Renal pelvis (tissue), 1 donor: ENCODE measurements at regions not wholly inside any gene's neighbourhood (a gene's known extent, or its start where the extent isn't known, plus 50 kb on each side); places are given as distances from the start of the nearest gene placed in this dataset.
A peak's percentile ranks its signal among the peaks of the same experiment; 100 is the strongest.

ENCODE experiments used
- DNase-seq: peaks from one replicate; pipeline ENCODE4 v3.0.0-alpha.2; 2013

DNA sequence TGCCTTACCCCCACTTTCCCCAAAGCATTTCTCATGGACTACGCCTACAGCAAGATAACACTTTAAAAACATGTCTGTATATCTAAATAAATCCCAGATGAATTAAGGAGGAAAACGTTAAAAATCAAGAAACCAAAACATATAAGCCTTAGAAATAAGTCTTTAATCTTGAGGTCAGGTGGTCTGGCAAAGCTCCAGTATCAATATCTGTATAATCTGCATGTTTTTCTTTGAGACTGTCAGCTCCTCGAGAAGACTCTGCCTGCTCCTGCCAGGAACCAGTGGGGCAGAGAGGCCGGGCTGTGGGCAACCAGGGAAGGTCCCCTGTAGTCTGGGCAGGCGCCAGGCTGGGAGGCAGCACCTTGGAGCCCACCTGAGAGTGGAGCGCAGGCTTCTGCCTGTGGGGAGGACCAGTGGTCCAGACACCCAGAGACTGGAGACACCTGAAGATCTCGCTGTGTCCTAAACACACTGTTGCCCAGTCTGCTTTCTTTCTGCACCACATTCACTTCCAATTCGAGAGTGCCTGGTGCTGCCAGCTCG lies 291.0 kb upstream of the SOX11 start:
- no peak for DNase-seq

DNA sequence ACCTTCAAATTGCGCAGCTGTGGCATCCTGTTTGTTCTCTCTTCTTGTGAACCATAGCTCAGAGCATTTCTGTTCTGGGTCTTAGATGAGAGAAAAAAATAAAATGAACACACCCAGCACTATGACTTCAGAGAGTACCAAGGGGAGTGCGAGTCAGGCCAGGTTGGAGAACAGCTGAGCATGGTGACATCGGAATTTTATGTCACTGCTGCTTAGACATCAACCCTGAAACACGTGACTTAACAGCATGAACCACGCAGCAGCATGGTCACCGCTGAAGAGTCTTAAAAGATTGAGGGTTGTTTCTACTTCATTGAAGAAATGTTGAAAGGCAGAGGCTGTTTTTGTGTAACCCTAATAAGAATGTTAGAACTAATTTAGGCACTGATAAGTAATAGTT lies 288.8 kb upstream of the SOX11 start:
- no peak for DNase-seq

DNA sequence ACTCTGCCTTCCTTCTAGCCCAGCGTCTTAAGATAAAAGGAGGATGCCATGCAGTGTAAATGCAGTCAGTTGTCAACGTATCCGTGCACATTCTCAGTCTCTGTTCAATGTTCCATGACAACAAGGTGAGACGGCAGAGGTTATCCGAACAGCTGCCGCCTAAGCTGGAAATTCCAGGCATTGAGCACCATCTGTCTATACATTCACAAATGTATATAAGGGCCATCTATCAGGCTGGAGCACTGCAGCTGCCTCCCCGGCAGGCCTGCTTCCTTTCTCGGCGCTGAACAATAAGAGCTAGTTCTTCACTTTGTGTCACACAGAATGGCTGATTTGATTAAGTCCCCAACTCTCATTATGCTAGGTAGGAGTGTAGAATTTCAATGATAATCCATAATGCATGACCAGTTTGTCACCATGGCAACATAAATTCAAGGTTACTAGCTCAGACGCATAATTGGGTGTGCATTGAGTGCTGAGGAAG lies 282.2 kb upstream of the SOX11 start:
- DNase-seq: peak; percentile 27

DNA sequence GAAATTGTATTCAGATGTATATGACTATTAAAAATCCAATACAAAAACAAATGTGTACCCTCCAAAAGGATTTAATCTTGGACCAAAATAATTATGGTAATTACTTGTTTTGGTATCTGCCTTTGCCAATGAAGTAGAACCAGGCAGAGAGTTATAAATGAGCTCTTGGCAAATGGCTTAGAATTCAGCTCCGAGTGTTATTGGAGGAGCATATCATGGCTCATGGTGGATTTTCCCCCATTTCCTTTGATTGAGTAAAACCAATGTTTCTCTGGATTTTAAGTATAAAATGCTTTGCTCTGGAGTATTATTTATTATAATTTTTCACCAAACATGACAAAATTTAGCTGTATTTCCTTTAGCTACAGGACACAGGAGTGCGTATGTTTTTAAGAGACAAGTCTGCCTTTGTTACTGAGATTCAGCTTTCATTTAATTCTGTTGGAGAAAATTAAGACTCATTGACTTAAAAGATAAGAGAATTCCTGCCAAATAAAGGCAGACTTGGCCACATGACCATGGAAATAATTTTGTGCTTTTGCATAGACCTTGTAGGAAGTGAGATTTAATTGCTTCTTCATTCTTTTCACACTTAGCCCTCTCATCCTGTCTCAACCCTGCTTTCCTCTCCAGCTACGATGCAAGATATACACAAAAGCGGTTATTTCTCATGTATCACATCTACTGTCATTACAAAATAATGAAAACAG lies 281.0 kb upstream of the SOX11 start:
- no peak for DNase-seq

DNA sequence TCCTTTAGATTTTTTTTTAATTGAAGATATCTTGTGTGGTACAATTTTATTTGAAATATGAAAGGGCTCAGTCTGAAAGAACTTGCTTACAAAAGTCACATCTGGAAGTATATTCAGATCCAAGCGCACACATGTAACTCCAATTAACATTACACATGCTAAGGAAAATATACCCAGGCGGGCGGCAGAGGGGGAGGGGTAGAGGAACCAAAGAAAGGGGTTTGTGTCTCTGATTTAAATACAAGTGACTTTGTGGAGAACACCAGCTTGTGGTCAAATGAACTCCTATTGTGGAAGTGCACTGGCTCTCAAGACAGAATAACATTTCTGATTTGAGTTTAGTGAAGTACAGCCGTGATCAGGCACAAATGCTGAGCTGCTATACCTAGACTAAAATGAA lies 280.2 kb upstream of the SOX11 start:
- DNase-seq: no peak

DNA sequence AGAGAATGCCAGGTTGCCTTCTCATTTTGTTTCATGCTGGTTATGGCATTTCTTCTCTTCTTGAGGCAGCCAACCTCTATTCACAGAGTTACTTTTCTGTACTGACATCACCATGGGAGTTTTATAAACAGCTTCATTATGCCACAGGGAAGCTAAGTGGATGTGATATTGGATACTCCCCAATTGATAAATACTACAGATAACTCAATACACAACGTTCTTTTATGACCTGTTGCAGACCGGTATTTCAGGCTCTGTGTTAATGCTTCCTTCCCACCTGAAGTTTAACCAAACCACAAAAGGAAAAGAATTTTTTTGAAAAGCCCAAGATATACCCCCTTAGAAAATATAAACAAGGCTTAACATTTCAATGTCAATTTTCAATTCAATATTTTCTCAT lies 258.3 kb upstream of the SOX11 start:
- DNase-seq: no peak

DNA sequence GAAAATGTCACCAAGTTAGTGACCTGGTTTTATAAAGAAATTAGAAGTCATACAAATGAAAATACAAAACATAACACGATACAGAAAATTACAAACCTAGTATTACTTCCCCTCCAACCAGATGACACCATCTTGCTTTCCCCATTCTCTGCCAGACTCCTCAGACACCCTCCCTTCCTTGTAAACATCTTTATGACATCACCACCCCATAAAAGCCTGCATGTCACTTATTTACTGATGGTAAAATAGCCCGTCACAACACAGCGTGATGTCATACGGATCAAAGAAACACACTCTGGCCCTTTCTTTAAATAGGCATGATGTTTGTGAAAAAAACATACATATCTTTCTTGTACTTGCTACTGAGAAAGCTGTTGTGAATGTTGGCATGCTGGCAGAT lies 254.8 kb upstream of the SOX11 start:
- DNase-seq: no peak

DNA sequence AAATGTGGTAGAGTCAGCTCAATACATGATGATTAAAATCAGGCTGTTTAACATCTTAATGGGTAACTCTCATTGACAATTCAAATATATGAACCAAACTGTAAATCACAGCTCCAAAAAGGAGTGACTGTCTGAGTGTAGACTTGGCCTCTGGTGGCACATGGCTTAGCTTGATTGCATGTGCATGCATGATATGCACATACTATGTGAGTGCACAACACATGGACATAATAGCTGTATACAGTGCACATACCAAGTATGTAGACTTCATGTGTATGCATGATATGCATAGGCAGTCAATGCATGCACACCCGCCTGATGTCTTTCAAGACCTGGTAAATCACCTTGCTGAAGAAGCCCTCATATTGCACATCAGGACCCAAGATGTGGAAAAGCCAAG lies 252.0 kb upstream of the SOX11 start:
- DNase-seq: no peak

DNA sequence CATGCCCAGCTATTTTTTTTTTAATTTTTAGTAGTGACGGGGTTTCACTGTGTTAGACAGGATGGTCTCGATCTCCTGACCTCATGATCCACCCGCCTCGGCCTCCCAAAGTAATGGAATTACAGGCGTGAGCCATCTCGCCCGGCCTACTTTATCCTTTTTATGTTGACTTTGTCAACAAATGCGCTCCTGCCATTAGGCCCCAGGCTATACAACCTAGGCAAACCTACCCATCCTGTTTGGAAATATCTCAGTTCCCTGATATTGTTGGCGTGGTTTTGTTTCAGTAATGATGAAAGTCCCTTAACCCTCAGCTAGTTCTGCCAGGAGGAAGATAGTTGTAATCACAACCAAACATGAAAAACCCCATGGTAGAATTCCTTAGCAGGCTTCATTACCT lies 249.4 kb upstream of the SOX11 start:
- DNase-seq: no peak

DNA sequence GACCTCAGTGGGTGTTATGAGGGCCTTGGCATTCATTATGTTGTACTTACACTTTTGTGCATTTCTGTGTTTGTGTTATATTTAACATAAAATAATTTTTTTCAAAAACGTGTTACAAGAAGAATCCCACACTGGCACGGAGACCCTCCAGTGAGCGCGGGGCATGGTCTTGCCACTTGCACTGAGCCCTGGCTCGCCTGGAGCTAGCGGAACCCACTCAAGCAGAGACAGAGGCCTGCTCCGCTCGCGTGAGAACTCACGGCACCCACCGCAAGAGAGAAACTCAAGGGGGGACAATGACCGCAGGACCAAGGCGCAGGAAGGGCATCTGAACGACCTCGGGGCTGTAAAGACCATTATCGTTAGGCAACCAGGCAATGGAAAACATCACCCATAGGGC lies 248.0 kb upstream of the SOX11 start:
- no peak for DNase-seq

DNA sequence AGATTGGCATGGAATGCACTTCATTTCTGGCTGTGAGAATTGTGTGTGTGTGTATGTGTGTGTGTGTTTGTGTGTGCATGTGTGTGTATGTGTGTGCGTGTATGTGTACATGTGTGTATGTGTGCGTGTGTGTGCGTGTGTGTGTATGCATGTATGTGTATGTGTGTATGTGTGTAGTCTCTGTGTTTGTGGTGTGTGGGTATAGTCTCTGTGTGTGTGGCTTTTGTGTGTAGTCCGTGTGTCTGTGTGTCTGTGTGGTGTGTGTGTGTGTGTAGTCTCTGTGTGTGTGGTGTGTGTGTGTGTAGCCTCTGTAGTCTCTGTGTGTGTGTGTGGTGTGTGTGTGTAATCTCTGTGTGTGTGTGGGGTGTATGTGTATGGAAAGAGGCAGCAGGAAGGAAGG lies 247.3 kb upstream of the SOX11 start:
- DNase-seq: no peak

DNA sequence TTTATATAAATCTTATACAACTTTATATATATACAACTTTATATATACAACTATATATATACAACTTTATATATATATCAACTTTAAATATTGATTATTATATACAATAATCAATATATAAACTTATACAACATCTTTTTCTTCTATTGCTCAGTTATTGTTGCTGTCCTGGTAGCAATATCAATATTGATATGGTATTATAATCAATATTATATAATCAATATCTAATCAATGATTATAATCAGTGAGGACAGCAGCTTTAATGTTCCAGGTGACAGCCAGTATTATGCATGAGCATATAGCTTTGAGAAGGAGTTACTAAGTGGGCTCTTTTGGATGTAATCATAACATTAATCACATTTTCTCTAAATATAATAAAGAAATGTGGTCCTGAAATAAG lies 242.3 kb upstream of the SOX11 start:
- no peak for DNase-seq

DNA sequence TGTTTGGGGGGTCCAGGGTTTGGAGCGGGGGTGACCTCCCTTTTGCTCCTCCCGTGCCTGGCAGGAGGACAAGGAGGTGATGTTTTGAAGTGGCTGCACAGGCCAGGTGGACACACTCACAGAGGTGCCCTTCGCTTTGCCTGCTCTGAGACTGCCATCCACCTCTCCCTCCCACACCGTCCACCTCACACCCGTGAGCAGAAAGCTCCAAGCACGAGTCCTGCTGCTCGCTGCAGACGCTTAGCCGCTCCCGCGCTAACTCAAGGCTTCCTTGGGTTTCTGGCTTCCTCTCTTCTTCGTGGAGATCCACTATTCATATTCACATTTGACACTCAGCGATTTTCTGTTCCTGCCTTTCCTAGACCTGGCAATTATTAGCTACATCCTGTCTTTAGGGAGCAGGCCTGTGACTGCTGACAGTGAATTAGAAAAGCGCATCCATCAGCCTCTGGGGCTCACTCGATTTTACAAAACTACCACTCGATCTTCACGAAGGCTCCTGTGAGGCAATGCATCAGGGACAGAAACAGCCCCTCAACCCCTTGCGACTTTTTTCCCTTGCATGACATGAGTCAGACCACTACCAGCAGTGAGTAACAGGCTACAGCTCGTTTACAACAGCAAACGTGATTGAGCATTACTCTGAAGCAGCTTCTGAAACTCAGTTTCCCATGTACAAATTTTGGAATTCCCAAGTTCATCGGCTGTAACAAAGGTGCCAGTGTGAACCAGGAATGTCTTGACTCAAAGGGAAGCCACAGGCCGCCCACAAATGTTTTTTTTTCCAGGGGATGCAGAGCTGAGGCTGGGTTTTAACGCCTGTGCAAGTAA lies 238.7 kb upstream of the SOX11 start:
- DNase-seq: no peak

DNA sequence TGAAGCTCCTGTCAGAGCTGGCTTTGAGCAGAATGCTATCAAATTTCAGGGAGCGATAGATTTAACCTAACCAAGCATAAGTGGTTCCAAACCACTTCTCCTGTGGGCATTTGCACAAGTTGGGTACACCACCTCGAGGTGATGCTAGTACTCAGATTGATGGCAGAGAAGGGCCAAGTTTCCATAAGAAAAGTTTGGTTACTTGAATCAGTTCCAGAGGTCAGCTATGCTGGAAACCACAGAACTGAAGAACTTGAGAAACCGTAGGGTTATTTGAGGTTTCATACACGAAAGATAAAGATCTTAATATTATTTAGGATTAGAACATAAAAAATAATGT lies 238.2 kb upstream of the SOX11 start:
- DNase-seq: peak; percentile 20

DNA sequence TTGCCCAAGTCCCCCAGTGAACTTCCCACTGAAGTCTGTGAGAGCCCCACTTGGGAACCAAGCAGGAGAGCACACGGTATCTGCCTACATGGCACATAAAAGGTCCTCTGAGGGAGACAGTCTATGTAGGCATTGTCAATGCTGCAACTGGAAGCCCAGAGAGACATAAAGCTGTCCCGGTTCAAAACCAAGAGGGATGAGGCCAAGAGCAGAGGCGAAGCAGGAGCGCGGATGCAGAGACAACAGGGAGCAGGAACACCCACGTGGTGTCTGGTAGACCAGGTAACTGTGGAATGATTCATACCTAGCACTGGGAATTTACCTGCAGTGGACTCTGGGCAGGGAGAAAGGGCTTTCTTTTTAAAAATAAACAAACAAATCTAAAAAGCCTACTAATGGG lies 233.1 kb upstream of the SOX11 start:
- DNase-seq: no peak

DNA sequence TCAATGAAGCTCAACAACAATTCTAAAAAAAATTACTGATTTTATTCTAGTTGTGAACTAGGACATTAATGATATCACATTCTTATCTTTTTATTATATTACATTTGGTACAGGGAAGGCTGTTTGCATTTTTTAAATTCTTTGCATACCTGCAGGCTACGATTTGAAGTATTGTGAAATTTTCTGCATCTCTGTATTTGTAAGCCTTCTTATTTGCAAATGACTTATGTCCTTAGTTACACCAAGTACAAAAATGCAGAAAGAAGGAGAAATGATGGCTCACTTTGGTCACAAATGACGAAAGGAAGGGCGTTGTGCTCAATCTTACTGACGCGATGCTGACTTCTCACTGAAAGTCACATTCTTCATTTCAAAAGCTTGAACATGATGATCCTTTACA lies 227.5 kb upstream of the SOX11 start:
- no peak for DNase-seq

DNA sequence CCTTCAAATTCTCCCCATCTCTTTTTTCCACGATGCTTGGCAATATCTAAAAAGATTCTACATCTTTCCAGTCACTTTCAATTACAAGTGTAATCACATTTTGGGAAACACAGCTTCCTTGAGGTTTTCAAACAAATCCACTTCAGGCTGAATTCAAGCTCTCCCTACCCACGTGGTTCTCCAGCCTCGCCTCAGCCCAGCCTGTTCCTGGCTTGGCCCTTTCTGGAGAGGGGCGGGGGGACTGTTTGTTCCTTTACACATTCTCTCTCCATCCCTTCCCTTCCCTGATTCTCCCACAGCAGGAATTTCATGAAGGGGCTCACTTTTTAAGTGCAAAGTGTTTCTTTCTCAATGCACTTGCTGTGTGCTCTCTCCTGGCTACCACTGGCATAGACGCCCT lies 226.3 kb upstream of the SOX11 start:
- DNase-seq: no peak

DNA sequence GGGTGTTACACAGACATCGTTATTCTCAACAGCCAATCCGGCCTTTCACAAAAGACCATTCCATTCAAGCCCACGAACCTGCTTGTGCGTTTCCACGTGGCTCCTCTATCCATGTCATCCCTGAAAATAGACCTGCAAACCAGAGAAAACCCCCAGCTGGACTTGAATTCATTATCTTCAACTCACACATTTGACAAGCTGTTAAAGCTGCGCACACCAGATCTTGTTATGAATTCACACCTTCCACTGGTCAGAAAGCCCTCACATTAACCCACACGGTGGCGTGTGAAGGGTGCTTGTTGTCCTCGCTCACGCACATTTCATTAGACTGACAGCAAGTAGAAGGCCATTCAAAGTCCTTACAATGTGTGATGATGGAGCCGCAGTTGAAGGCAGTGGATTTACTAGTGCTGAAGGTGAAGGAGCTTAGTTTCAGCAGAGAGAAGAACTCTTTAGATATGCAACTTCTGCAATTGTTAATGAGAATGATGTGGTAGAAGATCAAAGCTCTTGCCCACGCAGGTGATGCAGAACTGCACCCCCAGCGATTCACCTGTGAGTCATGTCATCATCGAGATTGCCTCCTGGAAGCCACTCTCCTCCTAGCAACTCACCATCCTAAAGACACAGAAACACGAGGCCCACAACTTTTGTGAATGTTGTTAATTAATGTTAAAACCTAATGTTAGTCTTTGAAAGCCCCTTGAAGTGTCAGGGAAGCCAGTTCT lies 224.8 kb upstream of the SOX11 start:
- no peak for DNase-seq

DNA sequence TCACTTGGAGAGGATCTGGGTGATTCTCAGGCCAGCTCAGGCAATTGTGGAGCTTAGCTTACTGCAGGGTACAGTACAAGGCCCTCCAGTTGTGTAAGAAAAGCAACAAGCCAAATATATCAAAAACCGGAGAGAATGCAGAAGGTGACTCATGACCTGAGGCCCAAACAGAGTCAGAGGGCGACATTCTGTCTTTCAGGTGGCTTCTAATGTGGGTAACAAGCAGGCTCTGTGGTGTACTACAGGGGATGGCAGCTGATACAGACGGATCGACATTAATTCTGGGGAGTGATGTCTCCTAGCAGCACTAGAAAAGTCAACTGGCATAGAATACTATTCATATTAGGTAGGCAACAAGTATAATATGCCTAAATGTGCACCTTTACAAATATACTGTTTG lies 219.5 kb upstream of the SOX11 start:
- no peak for DNase-seq

DNA sequence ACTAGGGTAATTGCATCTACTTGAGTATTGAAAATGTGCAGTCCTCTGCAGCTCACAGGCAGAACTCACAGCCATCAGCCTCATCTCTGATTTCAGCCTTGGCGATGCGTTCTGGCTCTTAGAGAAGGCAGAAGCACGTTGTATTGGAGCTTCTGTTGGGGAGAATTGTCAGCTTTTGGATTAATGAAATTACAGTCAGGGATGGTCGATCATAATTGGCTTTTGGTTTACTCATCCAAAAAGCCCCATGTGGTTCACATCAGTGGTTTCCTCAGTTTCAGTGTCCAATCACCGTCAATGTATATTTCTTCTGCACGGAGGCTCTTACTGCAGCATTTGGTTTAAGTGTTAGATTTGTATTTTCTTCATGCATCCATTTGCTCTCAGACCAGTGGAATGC lies 218.5 kb upstream of the SOX11 start:
- DNase-seq: no peak

DNA sequence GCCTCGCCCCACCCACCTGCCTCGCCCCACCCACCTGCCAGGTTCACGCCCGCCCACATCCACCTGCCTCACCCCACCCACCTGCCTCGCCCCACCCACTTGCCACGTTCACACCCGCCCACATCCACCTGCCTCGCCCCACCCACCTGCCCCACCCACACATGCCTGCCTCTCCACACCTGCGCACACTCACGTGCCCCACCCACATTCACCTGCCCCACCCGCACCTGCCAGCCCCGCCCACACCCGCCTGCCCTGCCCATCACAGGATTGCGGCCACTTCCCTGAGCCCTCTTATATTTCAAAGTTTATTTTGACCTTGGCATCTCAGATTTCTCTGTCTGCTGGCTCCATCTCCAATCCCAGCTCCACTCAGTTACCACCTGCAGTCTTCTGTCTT lies 217.5 kb upstream of the SOX11 start:
- DNase-seq: no peak

DNA sequence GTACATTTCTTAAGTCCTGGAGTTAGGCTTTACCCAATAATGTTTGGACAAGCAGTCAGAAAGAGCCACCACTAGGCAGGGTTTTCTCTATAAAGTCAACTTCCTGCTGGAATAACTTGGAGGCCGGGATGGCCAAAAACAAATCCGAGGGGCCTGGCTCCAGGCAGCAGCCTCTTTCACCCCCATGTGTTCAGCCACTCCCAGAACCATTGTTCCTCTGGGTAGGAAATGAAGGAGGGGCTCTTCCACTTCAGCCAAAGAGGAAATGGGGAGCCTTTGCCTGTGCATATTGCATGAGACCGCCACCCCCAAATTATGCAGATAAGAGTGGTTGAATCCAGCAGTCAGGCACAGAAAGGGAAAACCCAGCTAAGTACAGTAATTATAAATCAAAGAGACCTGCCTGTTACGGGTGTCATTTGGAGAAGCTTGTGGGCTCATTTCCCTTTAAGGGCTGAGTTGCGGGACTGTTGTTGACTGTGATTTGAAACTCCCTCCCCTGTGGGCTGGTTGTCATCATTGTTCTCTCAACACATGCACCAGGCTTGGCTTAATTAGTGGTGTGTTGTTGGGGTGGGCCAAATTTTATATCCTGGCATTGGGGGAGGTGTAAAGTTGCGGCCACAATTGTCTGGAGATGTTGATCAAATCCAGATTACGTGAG lies 212.8 kb upstream of the SOX11 start:
- no peak for DNase-seq
